ENCODE measurements at regions not wholly inside any gene's neighbourhood (a gene's known extent, or its start where the extent isn't known, plus 50 kb on each side); places are given as distances from the start of the nearest gene placed in this dataset.
"Not testable (repeated sequence)": the region's sequence is repeated elsewhere in the genome, so short reads cannot be mapped to it uniquely, and the experiment has no call there.

GRCh38 chrX:78822157-78822690 lies 74.7 kb downstream of the LPAR4 start:
- ATAC-seq (no peak), DNase-seq (no peak)
- TF ChIP-seq, protein P1, sequence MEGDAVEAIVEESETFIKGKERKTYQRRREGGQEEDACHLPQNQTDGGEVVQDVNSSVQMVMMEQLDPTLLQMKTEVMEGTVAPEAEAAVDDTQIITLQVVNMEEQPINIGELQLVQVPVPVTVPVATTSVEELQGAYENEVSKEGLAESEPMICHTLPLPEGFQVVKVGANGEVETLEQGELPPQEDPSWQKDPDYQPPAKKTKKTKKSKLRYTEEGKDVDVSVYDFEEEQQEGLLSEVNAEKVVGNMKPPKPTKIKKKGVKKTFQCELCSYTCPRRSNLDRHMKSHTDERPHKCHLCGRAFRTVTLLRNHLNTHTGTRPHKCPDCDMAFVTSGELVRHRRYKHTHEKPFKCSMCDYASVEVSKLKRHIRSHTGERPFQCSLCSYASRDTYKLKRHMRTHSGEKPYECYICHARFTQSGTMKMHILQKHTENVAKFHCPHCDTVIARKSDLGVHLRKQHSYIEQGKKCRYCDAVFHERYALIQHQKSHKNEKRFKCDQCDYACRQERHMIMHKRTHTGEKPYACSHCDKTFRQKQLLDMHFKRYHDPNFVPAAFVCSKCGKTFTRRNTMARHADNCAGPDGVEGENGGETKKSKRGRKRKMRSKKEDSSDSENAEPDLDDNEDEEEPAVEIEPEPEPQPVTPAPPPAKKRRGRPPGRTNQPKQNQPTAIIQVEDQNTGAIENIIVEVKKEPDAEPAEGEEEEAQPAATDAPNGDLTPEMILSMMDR (IDR thresholded peaks at IDR 0.05), result no peak
- no peaks in the 10 kb centered on the region for H3K4me1 ChIP-seq (ENCODE audit: low read depth)
- no peaks in the 10 kb centered on the region for H3K36me3 ChIP-seq (ENCODE audit: low read depth)
- no peaks in the 10 kb centered on the region for H3K9me3 ChIP-seq
- H3K4me3 ChIP-seq, result no peak overlapping the region
- intact Hi-C loops (cut with DNase I, micrococcal nuclease), result no loop called here

- TF ChIP-seq, protein P1 (IDR thresholded peaks at IDR 0.05), result no peak
These were observed 84.0 kb downstream of the LPAR4 start for GRCh38 chrX:78831523-78831922.

GRCh38 chrX:78838709-78839108 lies 91.2 kb downstream of the LPAR4 start:
- H3K36me3 ChIP-seq (ENCODE audit: low read depth), result no peaks in the 10 kb centered on the region
- TF ChIP-seq, protein P1 (IDR thresholded peaks at IDR 0.05), result no peak
- no peaks in the 10 kb centered on the region for H3K4me1 ChIP-seq (ENCODE audit: low read depth)
- no peaks in the 10 kb centered on the region for H3K9me3 ChIP-seq
- DNase-seq (no peak), ATAC-seq (no peak)
- intact Hi-C loops (cut with DNase I, micrococcal nuclease), result no loop called here
- H3K4me3 ChIP-seq, result no peak overlapping the region

More at GRCh38 chrX:78831523-78831922, 84.0 kb downstream of the LPAR4 start:
- DNase-seq (no peak), ATAC-seq (no peak)
- intact Hi-C loops (cut with DNase I, micrococcal nuclease), result no loop called here
- Histone ChIP-seq H3K36me3 (ENCODE audit: low read depth) (no peaks in the 10 kb centered on the region), H3K9me3 (no peaks in the 10 kb centered on the region), H3K4me3 (no peak overlapping the region), H3K4me1 (ENCODE audit: low read depth) (no peaks in the 10 kb centered on the region)

- DNase-seq (no peak), ATAC-seq (no peak)
- Histone ChIP-seq H3K9me3 (no peaks in the 10 kb centered on the region), H3K4me1 (ENCODE audit: low read depth) (no peaks in the 10 kb centered on the region), H3K4me3 (no peak overlapping the region), H3K36me3 (ENCODE audit: low read depth) (no peaks in the 10 kb centered on the region)
- TF ChIP-seq, protein P1 (IDR thresholded peaks at IDR 0.05), result no peak
- intact Hi-C loops (cut with DNase I, micrococcal nuclease), result no loop called here
These were observed 92.2 kb downstream of the LPAR4 start for GRCh38 chrX:78839711-78840110.

DNA sequence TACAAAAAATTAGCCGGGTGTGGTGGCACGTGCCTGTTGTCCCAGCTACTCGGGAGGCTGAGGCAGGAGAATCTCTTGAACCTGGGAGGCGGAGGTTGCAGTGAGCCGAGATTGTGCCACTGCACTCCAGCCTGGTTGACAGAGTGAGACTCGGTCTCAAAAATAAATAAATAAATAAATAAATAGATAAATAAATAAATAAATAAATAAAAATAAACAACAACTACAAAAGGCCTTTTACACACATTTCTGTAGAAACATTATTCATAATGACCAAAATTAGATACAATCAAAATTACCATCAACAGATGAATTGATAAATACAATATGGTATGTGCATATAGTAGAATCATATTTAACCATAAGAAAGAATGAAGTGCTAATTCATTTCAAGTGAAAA lies 96.7 kb downstream of the LPAR4 start:
- H3K36me3 ChIP-seq (ENCODE audit: low read depth); DNase-seq; H3K9me3 ChIP-seq; intact Hi-C loops (cut with DNase I, micrococcal nuclease); H3K4me3 ChIP-seq; ATAC-seq; H3K4me1 ChIP-seq (ENCODE audit: low read depth): not testable (repeated sequence)

- H3K9me3 ChIP-seq; intact Hi-C loops (cut with DNase I, micrococcal nuclease); H3K36me3 ChIP-seq (ENCODE audit: low read depth); DNase-seq; ATAC-seq; H3K4me3 ChIP-seq; H3K4me1 ChIP-seq (ENCODE audit: low read depth): not testable (repeated sequence)
These were observed 63.9 kb upstream of the P2RY10 start for GRCh38 chrX:78881248-78881647.

GRCh38 chrX:78886550-78886949 lies 58.6 kb upstream of the P2RY10 start:
- Histone ChIP-seq H3K4me1 (ENCODE audit: low read depth) (no peaks in the 10 kb centered on the region), H3K9me3 (no peaks in the 10 kb centered on the region), H3K4me3 (no peak overlapping the region), H3K36me3 (ENCODE audit: low read depth) (no peaks in the 10 kb centered on the region)
- ATAC-seq, result peak; percentile 47
- intact Hi-C loops (cut with DNase I, micrococcal nuclease), result no loop called here
- no peak for DNase-seq
- TF ChIP-seq, protein P1 (IDR thresholded peaks at IDR 0.05), result no peak
